GM23338 (cell line): ENCODE measurements at regions not wholly inside any gene's neighbourhood (a gene's known extent, or its start where the extent isn't known, plus 50 kb on each side); places are given as distances from the start of the nearest gene placed in this dataset.
A peak's percentile ranks its signal among the peaks of the same experiment; 100 is the strongest.

Source experiments
- ATAC-seq: fragments of 200-7000 bp; cut with Tn5 transposase; 3 replicates; pipeline ENCODE4 v1.9.1; 2020
- DNase-seq: peaks from one replicate; pipeline ENCODE4 v3.0.0-alpha.2; 2015; ENCODE audit warnings: low spot score
- H2AFZ ChIP-seq: fragments of 200-600 bp; sonication (generic); 2 replicates; pipeline ENCODE4 v1.8.0; 2016; ENCODE audit warnings: antibody characterized with exemption, mild to moderate bottlenecking, moderate library complexity
- H3F3A ChIP-seq: fragments of 200-600 bp; sonication (generic); replicated peaks from 2 replicates; pipeline ENCODE4 v1.8.0; 2017; ENCODE audit warnings: antibody characterized with exemption, mixed run types, low read depth
- H3K27ac ChIP-seq: fragments of 200-600 bp; sonication (generic); 2 replicates; pipeline ENCODE4 v1.6.1; 2016; ENCODE audit warnings: low read depth
- H3K27me3 ChIP-seq: fragments of 200-600 bp; sonication (generic); 2 replicates; pipeline ENCODE4 v1.8.0; 2016; ENCODE audit warnings: mild to moderate bottlenecking, mixed run types, moderate library complexity; ENCODE audit not compliant: insufficient read depth
- H3K36me3 ChIP-seq: fragments of 200-600 bp; sonication (generic); 2 replicates; pipeline ENCODE4 v1.8.0; 2016; ENCODE audit warnings: mild to moderate bottlenecking; ENCODE audit not compliant: insufficient read depth
- H3K4me1 ChIP-seq: fragments of 200-600 bp; sonication (generic); 2 replicates; pipeline ENCODE4 v1.8.0; 2016; ENCODE audit warnings: mild to moderate bottlenecking, moderate library complexity; ENCODE audit not compliant: insufficient read depth
- H3K4me2 ChIP-seq: fragments of 200-600 bp; sonication (generic); 2 replicates; pipeline ENCODE4 v1.7.1; 2017; ENCODE audit warnings: mixed run types
- H3K4me3 ChIP-seq: fragments of 200-600 bp; sonication (generic); 2 replicates; pipeline ENCODE4 v1.6.1; 2016; ENCODE audit warnings: mixed run types
- H3K79me2 ChIP-seq: fragments of 200-600 bp; sonication (generic); replicated peaks from 2 replicates; pipeline ENCODE4 v1.8.0; 2017; ENCODE audit warnings: mild to moderate bottlenecking; ENCODE audit not compliant: insufficient read depth
- H3K9me2 ChIP-seq: fragments of 200-600 bp; sonication (generic); 2 replicates; pipeline ENCODE4 v1.8.0; 2017; ENCODE audit not compliant: insufficient read depth
- H4K20me1 ChIP-seq: fragments of 200-600 bp; sonication (generic); replicated peaks from 2 replicates; pipeline ENCODE4 v1.8.0; 2017; ENCODE audit warnings: mild to moderate bottlenecking; ENCODE audit not compliant: insufficient read depth
- H3K27ac Mint-ChIP-seq: 2 replicates; pipeline ENCODE4 v1.8.0; 2020; ENCODE audit warnings: inconsistent platforms, mild to moderate bottlenecking, moderate library complexity, mixed read lengths
- H3K27me3 Mint-ChIP-seq: 3 replicates; pipeline ENCODE4 v1.8.0; 2022; ENCODE audit warnings: low read depth, mild to moderate bottlenecking, moderate library complexity, mixed read lengths, inconsistent platforms; ENCODE audit not compliant: insufficient read depth, poor library complexity
- H3K36me3 Mint-ChIP-seq: 3 replicates; pipeline ENCODE4 v1.8.0; 2021; ENCODE audit warnings: low read depth, mild to moderate bottlenecking, inconsistent platforms, moderate library complexity, mixed read lengths
- H3K4me1 Mint-ChIP-seq: 3 replicates; pipeline ENCODE4 v1.8.0; 2020; ENCODE audit warnings: mild to moderate bottlenecking, inconsistent platforms, mixed read lengths
- H3K4me3 Mint-ChIP-seq: 3 replicates; pipeline ENCODE4 v1.8.0; 2021; ENCODE audit warnings: moderate library complexity, mild to moderate bottlenecking, inconsistent platforms, mixed read lengths
- H3K9me3 Mint-ChIP-seq: 3 replicates; pipeline ENCODE4 v1.8.0; 2020; ENCODE audit warnings: moderate library complexity, mild to moderate bottlenecking, inconsistent platforms, mixed read lengths
- CREB1 ChIP-seq: fragments of 250-450 bp; sonication (Bioruptor Pico); IDR thresholded peaks from 2 replicates; pipeline ENCODE4 v1.5.0; 2020; ENCODE audit warnings: low read depth, mild to moderate bottlenecking, moderate library complexity
- CTCF ChIP-seq, 2 experiments: fragments of 200-600 bp in 1 of 2; sonication (generic) in 1 of 2; conservative IDR thresholded peaks; 2 replicates each; pipeline versions ENCODE4 v1.5.1 to v1.6.1; 2016 to 2017; ENCODE audit warnings: antibody characterized with exemption in 2 of 2, low read depth in 2 of 2, mild to moderate bottlenecking in 2 of 2, moderate library complexity in 1 of 2
- ETS1 ChIP-seq: IDR thresholded peaks from 2 replicates; pipeline ENCODE4 v1.6.1; 2016; ENCODE audit warnings: antibody characterized with exemption
- EZH2 ChIP-seq: fragments of 200-600 bp; sonication (generic); IDR thresholded peaks from one replicate; pipeline ENCODE4 v1.8.0; 2017; ENCODE audit warnings: antibody characterized with exemption, mild to moderate bottlenecking, low read depth; ENCODE audit not compliant: unreplicated experiment
- EZH2phosphoT487 ChIP-seq: fragments of 200-600 bp; sonication (generic); IDR thresholded peaks from one replicate; pipeline ENCODE4 v1.8.1; 2018; ENCODE audit warnings: antibody characterized with exemption; ENCODE audit not compliant: unreplicated experiment
- JUNB ChIP-seq: IDR thresholded peaks from one replicate; pipeline ENCODE4 v1.6.1; 2016; ENCODE audit warnings: antibody characterized with exemption; ENCODE audit not compliant: unreplicated experiment
- NANOG ChIP-seq: IDR thresholded peaks from 2 replicates; pipeline ENCODE4 v1.6.1; 2016; ENCODE audit warnings: antibody characterized with exemption, borderline replicate concordance
- POLR2AphosphoS5 ChIP-seq: IDR thresholded peaks from 2 replicates; pipeline ENCODE4 v1.6.1; 2016; ENCODE audit warnings: antibody characterized with exemption, low read depth
- STAT1 ChIP-seq: IDR thresholded peaks from one replicate; pipeline ENCODE4 v1.6.1; 2016; ENCODE audit warnings: antibody characterized with exemption; ENCODE audit not compliant: unreplicated experiment
- ZNF114 ChIP-seq: fragments of 250-450 bp; sonication (Bioruptor Pico); IDR thresholded peaks from 2 replicates; pipeline ENCODE4 v1.5.0; 2020; ENCODE audit warnings: mild to moderate bottlenecking, moderate library complexity
- ZNF331 ChIP-seq: fragments of 250-450 bp; sonication (Bioruptor Pico); IDR thresholded peaks from 2 replicates; pipeline ENCODE4 v1.5.0; 2020; ENCODE audit warnings: low read depth, mild to moderate bottlenecking, moderate library complexity
- ZNF462 ChIP-seq: fragments of 250-450 bp; sonication (Bioruptor Pico); IDR thresholded peaks from 2 replicates; pipeline ENCODE4 v1.5.0; 2020; ENCODE audit warnings: mild to moderate bottlenecking, moderate library complexity
- TF ChIP-seq, protein P1 (sequence below): IDR thresholded peaks from one replicate; pipeline ENCODE4 v1.6.1; 2018; ENCODE audit warnings: antibody characterized with exemption; ENCODE audit not compliant: unreplicated experiment

DNA sequence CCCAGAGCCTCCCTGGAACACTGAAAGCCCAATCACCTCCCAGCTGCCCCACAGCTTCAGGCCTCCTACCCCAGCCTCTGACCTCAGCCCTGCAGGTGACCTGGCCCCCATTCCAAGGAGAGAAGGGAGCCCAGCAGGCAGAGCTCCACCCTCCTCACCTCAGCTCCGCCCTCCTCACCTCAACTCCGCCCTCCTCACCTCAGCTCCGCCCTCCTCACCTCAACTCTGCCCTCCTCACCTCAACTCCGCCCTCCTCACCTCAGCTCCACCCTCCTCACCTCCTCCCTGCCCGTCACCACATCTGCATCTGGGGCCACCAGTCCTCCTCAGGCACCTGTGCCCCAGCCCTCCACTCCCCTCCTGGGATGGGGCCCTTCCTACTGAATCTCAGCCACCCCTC is 112.2 kb upstream of the SFSWAP start:
- Mint-ChIP-seq H3K4me1 (peaks cover 6% of the 10 kb centered on the region; the same call in 2 of the 3 replicates), H3K4me3 (no peak overlapping the region), H3K27ac (no peak overlapping the region), H3K27me3 (peaks cover 3% of the 10 kb centered on the region), H3K9me3 (no peaks in the 10 kb centered on the region), H3K36me3 (no peaks in the 10 kb centered on the region)
- Histone ChIP-seq H3F3A (no peaks in the 10 kb centered on the region), H3K27ac (no peak overlapping the region), H3K79me2 (no peaks in the 10 kb centered on the region), H3K4me1 (no peaks in the 10 kb centered on the region), H3K9me2 (no peaks in the 10 kb centered on the region), H3K36me3 (no peaks in the 10 kb centered on the region), H4K20me1 (no peaks in the 10 kb centered on the region), H3K4me2 (no peak overlapping the region), H3K4me3 (no peak overlapping the region), H2AFZ (no peak overlapping the region), H3K27me3 (no peaks in the 10 kb centered on the region)
- ATAC-seq (peak; percentile 84), DNase-seq (peak; percentile 40)
- TF ChIP-seq EZH2phosphoT487 (no peak), JUNB (no peak), POLR2AphosphoS5 (no peak), EZH2 (no peak), STAT1 (no peak), NANOG (no peak), CTCF (conservative IDR thresholded peaks at IDR 0.05; ENCODE audit: low read depth in 2 of 2) (no peak), ETS1 (no peak), CREB1 (CRISPR knock-in tag) (no peak), ZNF331 (CRISPR knock-in tag) (no peak), ZNF462 (CRISPR knock-in tag) (no peak), ZNF114 (CRISPR knock-in tag) (no peak)
- TF ChIP-seq, protein P1, sequence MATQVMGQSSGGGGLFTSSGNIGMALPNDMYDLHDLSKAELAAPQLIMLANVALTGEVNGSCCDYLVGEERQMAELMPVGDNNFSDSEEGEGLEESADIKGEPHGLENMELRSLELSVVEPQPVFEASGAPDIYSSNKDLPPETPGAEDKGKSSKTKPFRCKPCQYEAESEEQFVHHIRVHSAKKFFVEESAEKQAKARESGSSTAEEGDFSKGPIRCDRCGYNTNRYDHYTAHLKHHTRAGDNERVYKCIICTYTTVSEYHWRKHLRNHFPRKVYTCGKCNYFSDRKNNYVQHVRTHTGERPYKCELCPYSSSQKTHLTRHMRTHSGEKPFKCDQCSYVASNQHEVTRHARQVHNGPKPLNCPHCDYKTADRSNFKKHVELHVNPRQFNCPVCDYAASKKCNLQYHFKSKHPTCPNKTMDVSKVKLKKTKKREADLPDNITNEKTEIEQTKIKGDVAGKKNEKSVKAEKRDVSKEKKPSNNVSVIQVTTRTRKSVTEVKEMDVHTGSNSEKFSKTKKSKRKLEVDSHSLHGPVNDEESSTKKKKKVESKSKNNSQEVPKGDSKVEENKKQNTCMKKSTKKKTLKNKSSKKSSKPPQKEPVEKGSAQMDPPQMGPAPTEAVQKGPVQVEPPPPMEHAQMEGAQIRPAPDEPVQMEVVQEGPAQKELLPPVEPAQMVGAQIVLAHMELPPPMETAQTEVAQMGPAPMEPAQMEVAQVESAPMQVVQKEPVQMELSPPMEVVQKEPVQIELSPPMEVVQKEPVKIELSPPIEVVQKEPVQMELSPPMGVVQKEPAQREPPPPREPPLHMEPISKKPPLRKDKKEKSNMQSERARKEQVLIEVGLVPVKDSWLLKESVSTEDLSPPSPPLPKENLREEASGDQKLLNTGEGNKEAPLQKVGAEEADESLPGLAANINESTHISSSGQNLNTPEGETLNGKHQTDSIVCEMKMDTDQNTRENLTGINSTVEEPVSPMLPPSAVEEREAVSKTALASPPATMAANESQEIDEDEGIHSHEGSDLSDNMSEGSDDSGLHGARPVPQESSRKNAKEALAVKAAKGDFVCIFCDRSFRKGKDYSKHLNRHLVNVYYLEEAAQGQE = no peak
